HepG2 (cell line): ENCODE measurements at regions not wholly inside any gene's neighbourhood (a gene's known extent, or its start where the extent isn't known, plus 50 kb on each side); places are given as distances from the start of the nearest gene placed in this dataset.
A peak's percentile ranks its signal among the peaks of the same experiment; 100 is the strongest.

Experiments used
- ATAC-seq: fragments of 200-7000 bp; cut with Tn5 transposase; 3 replicates; pipeline ENCODE4 v1.9.1; 2020; ENCODE audit warnings: mild to moderate bottlenecking, moderate library complexity
- BruUV-seq: library from RNA; stranded (reverse); fragments of 400-500 nt; replicated peaks from 2 replicates; lab custom pipeline; 2021; lab: Mats Ljungman, UMichigan
- CTCF ChIA-PET: fragments of 300-600 bp; formaldehyde crosslinking; extraction: SDS; loops from one replicate; lab custom pipeline; 2021; ENCODE audit warnings: low total read pairs, inconsistent platforms, low intra/inter-chr PET ratio; lab: Yijun Ruan, JAX
- POLR2A ChIA-PET: fragments of 350-600 bp; sonication (Branson Sonifier 250); formaldehyde crosslinking; loops from one replicate; lab custom pipeline; 2020; ENCODE audit warnings: antibody characterized with exemption, inconsistent platforms; lab: Yijun Ruan, JAX
- DNase-seq: peaks from one replicate; pipeline ENCODE4 v3.0.0-alpha.2; 2015; ENCODE audit warnings: low spot score
- FAIRE-seq: peaks from 3 replicates; lab custom pipeline; 2011; peaks lifted over from hg19 to GRCh38; lab: Jason Lieb, UNC
- H2AFZ ChIP-seq: one replicate; pipeline ENCODE4 v1.6.1; 2011; ENCODE audit warnings: low read length, inconsistent platforms
- H3K27ac ChIP-seq: fragments of 300-600 bp; 3 replicates; pipeline ENCODE4 v1.8.0; 2011; ENCODE audit warnings: mixed run types, mild to moderate bottlenecking, mixed read lengths, low read length, inconsistent platforms; ENCODE audit not compliant: insufficient read depth; ENCODE audit errors: extremely low read length
- H3K27me3 ChIP-seq, 2 experiments: fragments of 200-600 bp in 1 of 2; 2 replicates in 1 of 2; 3 replicates in 1 of 2; pipeline versions ENCODE4 v1.6.0 to v1.8.0; 2011; ENCODE audit warnings: low read length in 2 of 2, mild to moderate bottlenecking in 2 of 2, moderate library complexity in 2 of 2, inconsistent platforms in 1 of 2; ENCODE audit not compliant: insufficient read depth in 2 of 2, control insufficient read depth in 1 of 2
- H3K36me3 ChIP-seq, 2 experiments: fragments of 200-600 bp in 1 of 2; replicated peaks in 1 of 2; 2 replicates in 1 of 2; 3 replicates in 1 of 2; pipeline versions ENCODE4 v1.5.1 to v1.8.0; 2011; ENCODE audit warnings: low read length in 2 of 2, inconsistent platforms in 1 of 2; ENCODE audit not compliant: insufficient read depth in 2 of 2, control insufficient read depth in 1 of 2
- H3K4me1 ChIP-seq: 2 replicates; pipeline ENCODE4 v1.5.1; 2012; ENCODE audit warnings: low read length, inconsistent platforms; ENCODE audit not compliant: insufficient read depth
- H3K4me2 ChIP-seq: 2 replicates; pipeline ENCODE4 v1.6.0; 2011; ENCODE audit warnings: low read depth, low read length, inconsistent platforms
- H3K4me3 ChIP-seq, 3 experiments: fragments of 200-600 bp in 1 of 3; sonication (generic), shearing (Covaris generic) in 1 of 3; replicated peaks in 1 of 3; 2 replicates each; pipeline ENCODE4 v1.5.1; 2011 to 2016; ENCODE audit warnings: low read length in 3 of 3, inconsistent platforms in 2 of 3, low read depth in 2 of 3, mild to moderate bottlenecking in 2 of 3, control low read depth in 1 of 3, mixed read lengths in 1 of 3; ENCODE audit not compliant: insufficient read depth in 1 of 3
- H3K79me2 ChIP-seq: one replicate; pipeline ENCODE4 v1.6.1; 2011; ENCODE audit warnings: low read length, inconsistent platforms; ENCODE audit not compliant: insufficient read depth
- H3K9ac ChIP-seq: 2 replicates; pipeline ENCODE4 v1.6.0; 2011; ENCODE audit warnings: mild to moderate bottlenecking, low read depth, low read length, inconsistent platforms; ENCODE audit not compliant: insufficient read depth
- H3K9me3 ChIP-seq: 2 replicates; pipeline ENCODE4 v1.5.1; 2012; ENCODE audit warnings: mild to moderate bottlenecking, low read length
- H4K20me1 ChIP-seq: 2 replicates; pipeline ENCODE4 v1.6.0; 2011; ENCODE audit warnings: inconsistent platforms, mild to moderate bottlenecking, low read length, moderate library complexity; ENCODE audit not compliant: insufficient read depth
- CEBPB ChIP-seq: IDR thresholded peaks from 2 replicates; pipeline ENCODE4 v1.6.1; 2011; ENCODE audit warnings: low read depth, low read length, improper control_type of control experiment, borderline replicate concordance
- STAT5B ChIP-seq: sonication (generic); formaldehyde crosslinking; IDR thresholded peaks from 2 replicates; pipeline ENCODE4 v1.4.0; 2020; ENCODE audit warnings: missing genetic modification reagents
- WGBS: methylation state at CpG from one replicate; pipeline ENCODE4 v1.1.6; 2017; ENCODE audit warnings: low lambda C conversion rate; 5-methylcytosine and 5-hydroxymethylcytosine counted together
- in situ Hi-C: cut with HindIII; loops from 2 replicates; pipeline ENCODE4 v1.10.0; 2017; ENCODE audit warnings: low pct_unique_long_range_greater_than_20kb; ENCODE audit not compliant: extremely low pct_ligation_motif_present
- intact Hi-C: fragments of 100-400 bp; cut with micrococcal nuclease; formaldehyde crosslinking; loops from one replicate; pipeline ENCODE4 v1.10.0; 2022; ENCODE audit not compliant: unreplicated experiment
- TF ChIP-seq, protein P1 (sequence below): sonication (generic); formaldehyde crosslinking; IDR thresholded peaks from 2 replicates; pipeline ENCODE4 v1.5.0; 2020; ENCODE audit warnings: mild to moderate bottlenecking, missing genetic modification reagents
- TF ChIP-seq, protein P2 (sequence below): IDR thresholded peaks from 2 replicates; pipeline ENCODE4 v1.6.1; 2012; ENCODE audit warnings: low read depth, low read length, improper control_type of control experiment

DNA sequence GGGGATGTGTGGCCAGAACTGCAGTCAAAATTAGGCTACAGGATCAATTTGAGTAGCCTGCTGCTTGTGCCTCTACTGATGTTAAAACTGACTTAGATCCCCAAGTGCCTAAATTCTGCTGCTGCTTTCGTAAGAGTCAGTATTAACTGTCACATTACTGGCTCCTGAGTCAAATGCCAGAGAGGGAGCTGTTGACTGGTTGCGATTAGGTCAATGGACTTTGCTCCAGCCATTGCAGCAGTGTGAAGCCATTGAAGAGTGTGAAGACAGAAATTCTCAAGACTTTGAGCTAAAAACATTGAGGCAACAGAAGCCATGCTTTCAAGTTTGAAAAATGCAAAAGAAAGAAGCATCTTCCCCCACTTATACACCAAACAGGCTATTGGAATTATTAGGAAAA, 151.1 kb upstream of the MITF start (continued):
- TF ChIP-seq, protein P1, sequence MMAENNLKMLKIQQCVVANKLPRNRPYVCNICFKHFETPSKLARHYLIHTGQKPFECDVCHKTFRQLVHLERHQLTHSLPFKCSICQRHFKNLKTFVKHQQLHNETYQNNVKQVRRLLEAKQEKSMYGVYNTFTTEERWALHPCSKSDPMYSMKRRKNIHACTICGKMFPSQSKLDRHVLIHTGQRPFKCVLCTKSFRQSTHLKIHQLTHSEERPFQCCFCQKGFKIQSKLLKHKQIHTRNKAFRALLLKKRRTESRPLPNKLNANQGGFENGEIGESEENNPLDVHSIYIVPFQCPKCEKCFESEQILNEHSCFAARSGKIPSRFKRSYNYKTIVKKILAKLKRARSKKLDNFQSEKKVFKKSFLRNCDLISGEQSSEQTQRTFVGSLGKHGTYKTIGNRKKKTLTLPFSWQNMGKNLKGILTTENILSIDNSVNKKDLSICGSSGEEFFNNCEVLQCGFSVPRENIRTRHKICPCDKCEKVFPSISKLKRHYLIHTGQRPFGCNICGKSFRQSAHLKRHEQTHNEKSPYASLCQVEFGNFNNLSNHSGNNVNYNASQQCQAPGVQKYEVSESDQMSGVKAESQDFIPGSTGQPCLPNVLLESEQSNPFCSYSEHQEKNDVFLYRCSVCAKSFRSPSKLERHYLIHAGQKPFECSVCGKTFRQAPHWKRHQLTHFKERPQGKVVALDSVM (CRISPR knock-in tag) = no peak

DNA sequence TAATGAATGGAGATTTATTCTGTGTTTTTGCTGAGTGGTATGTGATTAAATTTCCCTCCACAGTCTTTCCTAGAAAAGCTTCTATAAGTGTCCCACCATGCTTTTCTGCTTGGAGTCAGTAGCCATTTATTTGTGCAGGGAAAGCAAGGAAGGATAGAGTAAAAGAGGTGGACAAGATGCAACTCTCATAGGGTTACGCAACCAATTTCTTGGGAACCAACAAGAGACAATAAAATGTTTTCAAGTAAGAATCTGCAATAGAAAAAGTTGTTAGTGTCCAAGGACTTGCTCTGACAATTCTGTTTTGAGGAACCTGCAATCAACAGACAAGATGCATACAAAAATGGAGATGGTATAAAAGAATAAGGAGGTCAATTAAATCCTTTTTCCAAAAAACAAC, 153.8 kb upstream of the MITF start:
- Histone ChIP-seq H3K27me3 (no peaks in the 10 kb centered on the region), H3K79me2 (no peaks in the 10 kb centered on the region), H3K36me3 (no peaks in the 10 kb centered on the region), H3K9ac (no peak overlapping the region), H3K4me2 (no peak overlapping the region), H2AFZ (no peak overlapping the region), H3K9me3 (peaks cover 19% of the 10 kb centered on the region), H3K4me1 (no peaks in the 10 kb centered on the region), H3K4me3 (no peak overlapping the region), H4K20me1 (no peaks in the 10 kb centered on the region), H3K27ac (no peak overlapping the region)
- CTCF ChIA-PET = no interaction called here
- ATAC-seq (no peak), DNase-seq (no peak), FAIRE-seq (no peak)
- TF ChIP-seq STAT5B (CRISPR knock-in tag) (no peak), CEBPB (peak; percentile 44; the same call in 1 of the 2 replicates)
- TF ChIP-seq, protein P2, sequence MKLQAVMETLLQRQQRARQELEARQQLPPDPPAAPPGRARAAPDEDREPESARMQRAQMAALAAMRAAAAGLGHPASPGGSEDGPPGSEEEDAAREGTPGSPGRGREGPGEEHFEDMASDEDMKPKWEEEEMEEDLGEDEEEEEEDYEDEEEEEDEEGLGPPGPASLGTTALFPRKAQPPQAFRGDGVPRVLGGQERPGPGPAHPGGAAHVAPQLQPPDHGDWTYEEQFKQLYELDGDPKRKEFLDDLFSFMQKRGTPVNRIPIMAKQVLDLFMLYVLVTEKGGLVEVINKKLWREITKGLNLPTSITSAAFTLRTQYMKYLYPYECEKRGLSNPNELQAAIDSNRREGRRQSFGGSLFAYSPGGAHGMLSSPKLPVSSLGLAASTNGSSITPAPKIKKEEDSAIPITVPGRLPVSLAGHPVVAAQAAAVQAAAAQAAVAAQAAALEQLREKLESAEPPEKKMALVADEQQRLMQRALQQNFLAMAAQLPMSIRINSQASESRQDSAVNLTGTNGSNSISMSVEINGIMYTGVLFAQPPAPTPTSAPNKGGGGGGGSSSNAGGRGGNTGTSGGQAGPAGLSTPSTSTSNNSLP = no peak
- in situ Hi-C loops (no loop called here), intact Hi-C loops (no loop called here)
- 6% methylated on average over 1 of the region's 1 CpG for WGBS
- POLR2A ChIA-PET = no interaction called here
- no TSS peak for BruUV-seq
